A549 (cell line): ENCODE measurements at regions not wholly inside any gene's neighbourhood (a gene's known extent, or its start where the extent isn't known, plus 50 kb on each side); places are given as distances from the start of the nearest gene placed in this dataset.

Source experiments
- ATAC-seq, 2 experiments: fragments of 200-7000 bp in 1 of 2; fragments of >200 bp in 1 of 2; cut with Nextera tagmentation in 1 of 2; cut with Tn5 transposase in 1 of 2; 3 replicates each; pipeline versions ENCODE4 v1.8.0 to v1.9.1; 2018 to 2020; ENCODE audit warnings: mild to moderate bottlenecking in 1 of 2, moderate library complexity in 1 of 2
- CTCF ChIA-PET: fragments of 300-600 bp; sonication (Branson Sonifier 250); formaldehyde crosslinking; extraction: SDS; loops from one replicate; lab custom pipeline; 2021; ENCODE audit warnings: antibody characterized with exemption, inconsistent platforms; lab: Yijun Ruan, JAX
- POLR2A ChIA-PET: fragments of 350-600 bp; formaldehyde crosslinking; extraction: SDS; loops from one replicate; lab custom pipeline; 2021; ENCODE audit warnings: antibody characterized with exemption, inconsistent platforms; lab: Yijun Ruan, JAX
- DNase-seq, 2 experiments: peaks; one replicate each; pipeline versions ENCODE4 v3.0.0 to v3.0.0-alpha.2; 2011 to 2016; ENCODE audit warnings: low read depth in 1 of 2, low spot score in 1 of 2
- FAIRE-seq: peaks from 2 replicates; lab custom pipeline; 2011; peaks lifted over from hg19 to GRCh38; lab: Jason Lieb, UNC
- H3K27ac ChIP-seq, 2 experiments: fragments of >200 bp; sonication (Bioruptor Twin); formaldehyde crosslinking; 3 replicates each; pipeline ENCODE4 v1.5.1; 2016 to 2017
- H3K4me1 ChIP-seq: fragments of >200 bp; sonication (Bioruptor Twin); formaldehyde crosslinking; 3 replicates; pipeline ENCODE4 v1.6.1; 2016
- H3K4me2 ChIP-seq: fragments of >200 bp; sonication (Bioruptor Twin); formaldehyde crosslinking; 3 replicates; pipeline ENCODE4 v1.6.1; 2016
- H3K4me3 ChIP-seq: fragments of >200 bp; sonication (Bioruptor Twin); formaldehyde crosslinking; 3 replicates; pipeline ENCODE4 v1.5.1; 2016
- H3K9me3 ChIP-seq: fragments of >200 bp; sonication (Bioruptor Twin); formaldehyde crosslinking; 3 replicates; pipeline ENCODE4 v1.6.1; 2016
- BHLHE40 ChIP-seq: IDR thresholded peaks from 2 replicates; pipeline ENCODE4 v1.6.1; 2012; ENCODE audit warnings: low read depth, low read length, inconsistent platforms
- CEBPB ChIP-seq, 2 experiments: fragments of >200 bp in 1 of 2; sonication (Bioruptor Twin) in 1 of 2; formaldehyde crosslinking in 1 of 2; IDR thresholded peaks; 2 replicates each; pipeline ENCODE4 v1.6.1; 2012 to 2016
- EHMT2 ChIP-seq: fragments of 200-600 bp; sonication (generic); IDR thresholded peaks from 2 replicates; pipeline ENCODE4 v1.6.1; 2016; ENCODE audit warnings: antibody characterized with exemption, low read depth, mild to moderate bottlenecking, moderate library complexity
- EP300 ChIP-seq, 2 experiments: fragments of >200 bp; sonication (Bioruptor Twin); formaldehyde crosslinking; IDR thresholded peaks; 2 replicates in 1 of 2; 3 replicates in 1 of 2; pipeline ENCODE4 v1.6.1; 2016 to 2017
- ESRRA ChIP-seq: fragments of 150-350 bp; IDR thresholded peaks from 2 replicates; pipeline ENCODE4 v1.6.1; 2014; ENCODE audit warnings: mild to moderate bottlenecking, low read length, borderline replicate concordance
- HEYL ChIP-seq: fragments of 250-450 bp; sonication (Bioruptor Pico); IDR thresholded peaks from 2 replicates; pipeline ENCODE4 v1.8.0; 2021; ENCODE audit warnings: mild to moderate bottlenecking, moderate library complexity
- HOXA7 ChIP-seq: fragments of 250-450 bp; sonication (Bioruptor Pico); IDR thresholded peaks from 2 replicates; pipeline ENCODE4 v1.5.0; 2020; ENCODE audit warnings: mild to moderate bottlenecking, moderate library complexity
- HOXB13 ChIP-seq: fragments of 250-450 bp; sonication (Bioruptor Pico); IDR thresholded peaks from 2 replicates; pipeline ENCODE4 v1.5.0; 2020; ENCODE audit warnings: low read depth, mild to moderate bottlenecking, moderate library complexity
- HOXB5 ChIP-seq: fragments of 250-450 bp; sonication (Bioruptor Pico); IDR thresholded peaks from 2 replicates; pipeline ENCODE4 v1.5.0; 2020; ENCODE audit warnings: mild to moderate bottlenecking, moderate library complexity
- KDM1A ChIP-seq: fragments of 200-600 bp; sonication (generic); IDR thresholded peaks from 2 replicates; pipeline ENCODE4 v1.6.1; 2016; ENCODE audit warnings: low read depth, mild to moderate bottlenecking
- MAFK ChIP-seq: fragments of 450-650 bp; IDR thresholded peaks from 2 replicates; pipeline ENCODE4 v1.6.1; 2014; ENCODE audit not compliant: partially characterized antibody
- MYC ChIP-seq: IDR thresholded peaks from 2 replicates; pipeline ENCODE4 v1.6.1; 2012; ENCODE audit warnings: mild to moderate bottlenecking, inconsistent platforms, low read length, improper control_type of control experiment, borderline replicate concordance
- RCOR1 ChIP-seq: fragments of 150-350 bp; IDR thresholded peaks from 2 replicates; pipeline ENCODE4 v1.6.1; 2014; ENCODE audit warnings: antibody characterized with exemption, low read length, low read depth
- REST ChIP-seq: fragments of 200-600 bp; sonication (generic); IDR thresholded peaks from 2 replicates; pipeline ENCODE4 v1.6.1; 2016; ENCODE audit warnings: antibody characterized with exemption, mild to moderate bottlenecking, moderate library complexity
- RFX5 ChIP-seq: fragments of 450-650 bp; IDR thresholded peaks from 2 replicates; pipeline ENCODE4 v1.7.1; 2014; ENCODE audit warnings: antibody characterized with exemption, mild to moderate bottlenecking, moderate library complexity
- SREBF2 ChIP-seq: fragments of 450-650 bp; IDR thresholded peaks from 2 replicates; pipeline ENCODE4 v1.6.1; 2014; ENCODE audit warnings: mild to moderate bottlenecking, moderate library complexity
- TFCP2L1 ChIP-seq: fragments of 250-450 bp; sonication (Bioruptor Pico); IDR thresholded peaks from 2 replicates; pipeline ENCODE4 v1.5.0; 2021; ENCODE audit warnings: mild to moderate bottlenecking
- TP53 ChIP-seq: fragments of 250-450 bp; sonication (Bioruptor Pico); IDR thresholded peaks from 2 replicates; pipeline ENCODE4 v1.5.0; 2021; ENCODE audit warnings: mild to moderate bottlenecking, moderate library complexity
- ZFP36 ChIP-seq: fragments of 450-650 bp; IDR thresholded peaks from 2 replicates; pipeline ENCODE4 v1.6.1; 2014; ENCODE audit warnings: borderline replicate concordance; ENCODE audit not compliant: partially characterized antibody
- ZNF302 ChIP-seq: fragments of 250-450 bp; sonication (Bioruptor Pico); IDR thresholded peaks from 2 replicates; pipeline ENCODE4 v1.9.0; 2021; ENCODE audit warnings: inconsistent platforms, mild to moderate bottlenecking, moderate library complexity
- WGBS: methylation state at CpG from one replicate; pipeline ENCODE4 v1.1.6; 2017; ENCODE audit errors: missing lambda C conversion rate; 5-methylcytosine and 5-hydroxymethylcytosine counted together
- TF ChIP-seq, protein P1 (sequence below): fragments of 150-350 bp; IDR thresholded peaks from 2 replicates; pipeline ENCODE4 v1.6.1; 2014; ENCODE audit warnings: low read depth, mild to moderate bottlenecking, low read length

GRCh38 chr2:78411303-78411702, 614.2 kb upstream of the REG3G start:
- CTCF ChIA-PET: no interaction called here
- Histone ChIP-seq H3K4me2 (no peak overlapping the region), H3K4me1 (no peaks in the 10 kb centered on the region), H3K4me3 (no peak overlapping the region), H3K9me3 (peaks cover 12% of the 10 kb centered on the region; the same call in 2 of the 3 replicates), H3K27ac (no peak overlapping the region)
- POLR2A ChIA-PET: no interaction called here
- DNase-seq: no peak
- ATAC-seq: no peak
- FAIRE-seq: no peak
- TF ChIP-seq TP53 (no peak), KDM1A (no peak), HOXA7 (CRISPR knock-in tag) (no peak), ZNF302 (CRISPR knock-in tag) (no peak), EHMT2 (no peak), HOXB13 (CRISPR knock-in tag) (no peak), MYC (no peak), ESRRA (no peak), ZFP36 (no peak), HOXB5 (CRISPR knock-in tag) (no peak), REST (no peak)
- TF ChIP-seq, protein P1, sequence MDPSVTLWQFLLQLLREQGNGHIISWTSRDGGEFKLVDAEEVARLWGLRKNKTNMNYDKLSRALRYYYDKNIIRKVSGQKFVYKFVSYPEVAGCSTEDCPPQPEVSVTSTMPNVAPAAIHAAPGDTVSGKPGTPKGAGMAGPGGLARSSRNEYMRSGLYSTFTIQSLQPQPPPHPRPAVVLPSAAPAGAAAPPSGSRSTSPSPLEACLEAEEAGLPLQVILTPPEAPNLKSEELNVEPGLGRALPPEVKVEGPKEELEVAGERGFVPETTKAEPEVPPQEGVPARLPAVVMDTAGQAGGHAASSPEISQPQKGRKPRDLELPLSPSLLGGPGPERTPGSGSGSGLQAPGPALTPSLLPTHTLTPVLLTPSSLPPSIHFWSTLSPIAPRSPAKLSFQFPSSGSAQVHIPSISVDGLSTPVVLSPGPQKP: no peak

DNA sequence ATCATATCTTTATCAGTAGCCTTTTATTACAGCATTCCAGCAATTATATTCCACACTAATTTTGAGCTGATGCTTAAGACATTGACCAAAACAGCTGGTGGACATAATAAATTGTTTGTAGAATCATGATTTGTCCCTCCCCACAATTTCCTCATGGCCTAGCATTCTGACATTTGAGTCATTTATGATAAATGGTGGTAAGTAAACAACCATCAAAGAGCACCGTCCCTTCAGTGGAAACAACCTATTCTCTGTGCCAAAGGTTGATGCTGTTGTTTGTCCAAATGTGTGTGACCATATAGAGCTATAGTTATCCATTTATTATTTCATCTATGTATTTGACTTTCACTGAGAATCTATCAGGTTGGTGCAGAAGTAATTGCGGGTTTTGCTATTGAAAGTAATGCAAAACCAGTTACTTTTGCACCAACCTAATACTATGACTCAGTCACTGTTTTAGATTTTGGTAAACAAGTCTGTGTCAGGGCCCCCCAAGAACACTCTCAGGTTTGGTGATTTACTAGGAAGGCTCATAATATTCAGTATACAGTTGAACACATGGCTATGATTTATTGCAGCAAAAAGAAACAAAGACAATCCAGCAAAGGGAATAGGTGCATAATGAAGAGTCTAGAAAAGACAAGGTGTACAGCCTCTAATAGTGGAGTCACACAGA, 608.7 kb upstream of the REG3G start:
- ATAC-seq (no peak), FAIRE-seq (no peak), DNase-seq (no peak)
- CTCF ChIA-PET: no interaction called here
- Histone ChIP-seq H3K4me1 (no peaks in the 10 kb centered on the region), H3K27ac (no peak overlapping the region), H3K4me3 (no peak overlapping the region), H3K9me3 (peaks cover 12% of the 10 kb centered on the region; the same call in 2 of the 3 replicates), H3K4me2 (no peak overlapping the region)
- TF ChIP-seq MYC: no peak
- no peak for TF ChIP-seq TFCP2L1 (CRISPR knock-in tag)
- TF ChIP-seq EP300 (IDR thresholded peaks at IDR 0.05): no peak
- no peak for TF ChIP-seq RCOR1
- TF ChIP-seq SREBF2: no peak
- no peak for TF ChIP-seq HOXA7 (CRISPR knock-in tag)
- WGBS: 0% methylated on average over 2 of the region's 2 CpGs
- POLR2A ChIA-PET: no interaction called here

- Histone ChIP-seq H3K4me3 (no peak overlapping the region), H3K9me3 (peaks cover 12% of the 10 kb centered on the region; the same call in 2 of the 3 replicates), H3K4me1 (no peaks in the 10 kb centered on the region), H3K27ac (no peak overlapping the region), H3K4me2 (no peak overlapping the region)
- no peak for ATAC-seq
- 19% methylated on average over 2 of the region's 2 CpGs for WGBS
- TF ChIP-seq, protein P1: no peak
- TF ChIP-seq MAFK (no peak), ESRRA (no peak), BHLHE40 (no peak), HEYL (CRISPR knock-in tag) (no peak), CEBPB (IDR thresholded peaks at IDR 0.05) (no peak), RFX5 (no peak)
- TF ChIP-seq, all 56 proteins: peak for 0
- DNase-seq (no peak), FAIRE-seq (no peak)
- CTCF ChIA-PET: no interaction called here
- POLR2A ChIA-PET: no interaction called here
Measured at GRCh38 chr2:78417355-78417754, 608.1 kb upstream of the REG3G start.
